IMR-90 (cell line): ENCODE measurements at regions not wholly inside any gene's neighbourhood (a gene's known extent, or its start where the extent isn't known, plus 50 kb on each side); places are given as distances from the start of the nearest gene placed in this dataset.

Experiments used
- ATAC-seq: fragments of 200-7000 bp; cut with Tn5 transposase; 2 replicates; pipeline ENCODE4 v1.9.1; 2020; ENCODE audit warnings: low read depth, mild to moderate bottlenecking, moderate library complexity
- BruUV-seq: library from RNA; stranded (reverse); fragments of 400-500 nt; replicated peaks from 2 replicates; lab custom pipeline; 2021; lab: Mats Ljungman, UMichigan
- CTCF ChIA-PET: fragments of 300-600 bp; formaldehyde crosslinking; extraction: SDS; loops from one replicate; lab custom pipeline; 2021; ENCODE audit warnings: antibody characterized with exemption; lab: Yijun Ruan, JAX
- POLR2A ChIA-PET: fragments of 300-600 bp; sonication (Branson Sonifier 250); formaldehyde crosslinking; loops from one replicate; lab custom pipeline; 2022; ENCODE audit warnings: antibody characterized with exemption; ENCODE audit not compliant: unreplicated experiment; lab: Charles Lee
- DNase-seq: peaks from one replicate; pipeline ENCODE4 v3.0.0; 2013
- H2AFZ ChIP-seq: replicated peaks from 2 replicates; pipeline ENCODE3; 2013; ENCODE audit warnings: low read length, mild to moderate bottlenecking; ENCODE audit not compliant: poor library complexity
- H2AK5ac ChIP-seq: 2 replicates; pipeline ENCODE4 v1.6.1; 2013; ENCODE audit warnings: low read depth, low read length, inconsistent platforms
- H2AK9ac ChIP-seq: replicated peaks from 2 replicates; pipeline ENCODE3; 2013; ENCODE audit warnings: mild to moderate bottlenecking, low read depth, low read length, moderate library complexity; ENCODE audit not compliant: poor library complexity
- H2BK120ac ChIP-seq: 2 replicates; pipeline ENCODE4 v1.6.1; 2013; ENCODE audit warnings: low read depth, low read length, inconsistent platforms
- H2BK15ac ChIP-seq: 3 replicates; pipeline ENCODE4 v1.6.1; 2013; ENCODE audit warnings: low read depth, low read length, inconsistent platforms
- H2BK20ac ChIP-seq: 2 replicates; pipeline ENCODE4 v1.6.1; 2013; ENCODE audit warnings: low read depth, mild to moderate bottlenecking, inconsistent platforms, low read length, moderate library complexity
- H2BK5ac ChIP-seq: 2 replicates; pipeline ENCODE4 v1.6.1; 2013; ENCODE audit warnings: mild to moderate bottlenecking, low read depth, low read length, inconsistent platforms; ENCODE audit not compliant: poor library complexity, severe bottlenecking
- H3K14ac ChIP-seq: replicated peaks from 2 replicates; pipeline ENCODE4 v1.6.1; 2013; ENCODE audit warnings: low read depth, low read length, inconsistent platforms
- H3K18ac ChIP-seq: 2 replicates; pipeline ENCODE4 v1.6.1; 2013; ENCODE audit warnings: low read depth, low read length, control low read depth
- H3K23ac ChIP-seq: 2 replicates; pipeline ENCODE4 v1.6.1; 2013; ENCODE audit warnings: low read depth, low read length, inconsistent platforms
- H3K27ac ChIP-seq: 2 replicates; pipeline ENCODE4 v1.5.1; 2013; ENCODE audit warnings: mild to moderate bottlenecking, control low read depth, low read length; ENCODE audit not compliant: insufficient read depth
- H3K27me3 ChIP-seq: 2 replicates; pipeline ENCODE4 v1.6.1; 2013; ENCODE audit warnings: low read length; ENCODE audit not compliant: control insufficient read depth, insufficient read depth
- H3K36me3 ChIP-seq: 2 replicates; pipeline ENCODE4 v1.6.1; 2013; ENCODE audit warnings: low read length, mixed read lengths; ENCODE audit not compliant: control insufficient read depth, insufficient read depth
- H3K4ac ChIP-seq: 2 replicates; pipeline ENCODE4 v1.6.1; 2013; ENCODE audit warnings: low read depth, low read length, inconsistent platforms
- H3K4me1 ChIP-seq: 2 replicates; pipeline ENCODE4 v1.6.1; 2013; ENCODE audit warnings: low read length, mixed read lengths; ENCODE audit not compliant: control insufficient read depth, insufficient read depth
- H3K4me2 ChIP-seq: 2 replicates; pipeline ENCODE4 v1.6.1; 2013; ENCODE audit warnings: low read depth, mild to moderate bottlenecking, control low read depth, low read length, moderate library complexity
- H3K4me3 ChIP-seq: 2 replicates; pipeline ENCODE4 v1.5.1; 2013; ENCODE audit warnings: low read depth, mild to moderate bottlenecking, control low read depth, low read length, moderate library complexity; ENCODE audit not compliant: insufficient read depth
- H3K56ac ChIP-seq: 2 replicates; pipeline ENCODE4 v1.6.1; 2013; ENCODE audit warnings: low read length, inconsistent platforms; ENCODE audit not compliant: insufficient read depth; ENCODE audit errors: extremely low read depth
- H3K79me1 ChIP-seq, 2 experiments: 2 replicates each; pipeline ENCODE4 v1.6.1; 2013; ENCODE audit warnings: low read length in 2 of 2, inconsistent platforms in 1 of 2, low read depth in 1 of 2
- H3K9ac ChIP-seq: 2 replicates; pipeline ENCODE4 v1.6.1; 2013; ENCODE audit warnings: low read depth, low read length, control low read depth
- H3K9me1 ChIP-seq: 2 replicates; pipeline ENCODE4 v1.6.1; 2013; ENCODE audit warnings: low read length, inconsistent platforms; ENCODE audit not compliant: insufficient read depth
- H3K9me3 ChIP-seq: 2 replicates; pipeline ENCODE4 v1.6.1; 2013; ENCODE audit warnings: low read length; ENCODE audit not compliant: control insufficient read depth, insufficient read depth
- H4K20me1 ChIP-seq: 2 replicates; pipeline ENCODE4 v1.6.1; 2013; ENCODE audit warnings: low read length, inconsistent platforms; ENCODE audit not compliant: insufficient read depth
- H4K5ac ChIP-seq: 2 replicates; pipeline ENCODE4 v1.6.1; 2013; ENCODE audit warnings: mild to moderate bottlenecking, low read depth, low read length, control low read depth
- H4K8ac ChIP-seq, 2 experiments: 2 replicates each; pipeline ENCODE4 v1.6.1; 2013; ENCODE audit warnings: low read depth in 2 of 2, low read length in 2 of 2, control low read depth in 1 of 2, inconsistent platforms in 1 of 2
- H4K91ac ChIP-seq: 2 replicates; pipeline ENCODE4 v1.6.1; 2013; ENCODE audit warnings: low read depth, low read length, inconsistent platforms; ENCODE audit not compliant: insufficient read depth
- BHLHE40 ChIP-seq: fragments of 150-350 bp; IDR thresholded peaks from 2 replicates; pipeline ENCODE4 v1.6.1; 2016; ENCODE audit warnings: mild to moderate bottlenecking, low read depth, low read length
- CEBPB ChIP-seq: IDR thresholded peaks from 2 replicates; pipeline ENCODE4 v1.6.1; 2012; ENCODE audit warnings: low read depth, low read length, improper control_type of control experiment
- CHD1 ChIP-seq: IDR thresholded peaks from 2 replicates; pipeline ENCODE4 v1.6.1; 2012; ENCODE audit warnings: low read depth, low read length, improper control_type of control experiment
- ELK1 ChIP-seq: fragments of 150-350 bp; IDR thresholded peaks from 2 replicates; pipeline ENCODE4 v1.6.1; 2016; ENCODE audit warnings: low read depth, mild to moderate bottlenecking, low read length, moderate library complexity, borderline replicate concordance
- FOS ChIP-seq: fragments of 150-350 bp; IDR thresholded peaks from 2 replicates; pipeline ENCODE4 v1.6.1; 2016; ENCODE audit warnings: low read depth, low read length
- MAFK ChIP-seq: IDR thresholded peaks from 2 replicates; pipeline ENCODE4 v1.6.1; 2012; ENCODE audit warnings: low read depth, low read length, improper control_type of control experiment
- MAZ ChIP-seq: IDR thresholded peaks from 2 replicates; pipeline ENCODE4 v1.6.1; 2012; ENCODE audit warnings: low read depth, mild to moderate bottlenecking, low read length, improper control_type of control experiment, moderate library complexity, borderline replicate concordance
- MXI1 ChIP-seq: IDR thresholded peaks from 2 replicates; pipeline ENCODE4 v1.6.1; 2012; ENCODE audit warnings: low read depth, mild to moderate bottlenecking, low read length, moderate library complexity, borderline replicate concordance
- NFE2L2 ChIP-seq: fragments of 150-350 bp; IDR thresholded peaks from 2 replicates; pipeline ENCODE4 v1.6.1; 2016; ENCODE audit warnings: low read depth, mild to moderate bottlenecking, low read length
- POLR2A ChIP-seq: IDR thresholded peaks from 2 replicates; pipeline ENCODE4 v1.6.1; 2012; ENCODE audit warnings: mild to moderate bottlenecking, low read depth, low read length
- RAD21 ChIP-seq: IDR thresholded peaks from 2 replicates; pipeline ENCODE4 v1.6.1; 2012; ENCODE audit warnings: low read length, improper control_type of control experiment
- RCOR1 ChIP-seq: IDR thresholded peaks from 2 replicates; pipeline ENCODE4 v1.6.1; 2012; ENCODE audit warnings: mild to moderate bottlenecking, low read length, improper control_type of control experiment; ENCODE audit not compliant: insufficient replicate concordance
- RFX5 ChIP-seq: IDR thresholded peaks from 2 replicates; pipeline ENCODE4 v1.8.0; 2012; ENCODE audit warnings: low read depth, mild to moderate bottlenecking, low read length, moderate library complexity
- SMC3 ChIP-seq: fragments of 150-350 bp; IDR thresholded peaks from 2 replicates; pipeline ENCODE4 v1.6.1; 2016; ENCODE audit warnings: low read depth, mild to moderate bottlenecking, antibody characterized with exemption, low read length, moderate library complexity
- USF2 ChIP-seq: fragments of 150-350 bp; IDR thresholded peaks from 2 replicates; pipeline ENCODE4 v1.6.1; 2017; ENCODE audit warnings: mild to moderate bottlenecking, antibody characterized with exemption, low read length, low read depth
- WGBS, 2 experiments: methylation state at CpG; one replicate each; pipeline versions ENCODE4 v1.1.5 to v1.1.7; 2013; ENCODE audit warnings: missing lambda C conversion rate in 2 of 2; ENCODE audit not compliant: insufficient read length in 1 of 2; ENCODE audit errors: extremely low coverage in 2 of 2; 5-methylcytosine and 5-hydroxymethylcytosine counted together
- dilution Hi-C: fragments of 300-500 bp; cut with HindIII; formaldehyde crosslinking; loops from one replicate; pipeline ENCODE4 v1.14.3; 2018; ENCODE audit warnings: low sequenced_read_pairs; ENCODE audit not compliant: unreplicated experiment
- in situ Hi-C: fragments of 300-500 bp; cut with MboI; formaldehyde crosslinking; loops from 3 replicates; pipeline ENCODE4 v1.14.3; 2019; ENCODE audit warnings: low sequenced_read_pairs, inconsistent platforms, mixed read lengths
- intact Hi-C: fragments of 100-400 bp; cut with micrococcal nuclease; formaldehyde crosslinking; loops from 2 replicates; pipeline ENCODE4 v1.10.0; 2022
- TF ChIP-seq, protein P1 (sequence below): conservative IDR thresholded peaks from 2 replicates; pipeline ENCODE4 v1.5.1; 2012; ENCODE audit warnings: mild to moderate bottlenecking, low read depth, low read length, improper control_type of control experiment

GRCh38 chr2:221133941-221134340 lies 438.2 kb downstream of the EPHA4 start:
- Histone ChIP-seq H3K4me1 (no peaks in the 10 kb centered on the region), H2BK120ac (no peak overlapping the region), H3K9me1 (no peaks in the 10 kb centered on the region), H3K36me3 (no peaks in the 10 kb centered on the region), H4K8ac (no peak overlapping the region), H4K91ac (no peak overlapping the region), H4K5ac (no peak overlapping the region), H2BK20ac (no peak overlapping the region), H3K23ac (no peak overlapping the region), H3K14ac (no peak overlapping the region), H2AFZ (no peak overlapping the region), H3K27me3 (no peaks in the 10 kb centered on the region), H3K9ac (no peak overlapping the region), H3K56ac (no peak overlapping the region), H3K9me3 (no peaks in the 10 kb centered on the region), H3K4me2 (no peak overlapping the region), H2AK9ac (no peak overlapping the region), H2BK15ac (no peak overlapping the region), H3K27ac (no peak overlapping the region), H3K4ac (no peak overlapping the region), H3K18ac (no peak overlapping the region), H4K20me1 (no peaks in the 10 kb centered on the region), H3K79me1 (no peaks in the 10 kb centered on the region), H2AK5ac (no peak overlapping the region), H3K4me3 (no peak overlapping the region), H2BK5ac (no peak overlapping the region)
- TF ChIP-seq POLR2A (no peak), ELK1 (no peak), MXI1 (no peak), RAD21 (no peak), BHLHE40 (no peak), SMC3 (no peak), FOS (no peak), RCOR1 (no peak), MAZ (no peak), CEBPB (no peak), NFE2L2 (no peak), MAFK (no peak), CHD1 (no peak), USF2 (no peak), RFX5 (no peak)
- TF ChIP-seq, protein P1, sequence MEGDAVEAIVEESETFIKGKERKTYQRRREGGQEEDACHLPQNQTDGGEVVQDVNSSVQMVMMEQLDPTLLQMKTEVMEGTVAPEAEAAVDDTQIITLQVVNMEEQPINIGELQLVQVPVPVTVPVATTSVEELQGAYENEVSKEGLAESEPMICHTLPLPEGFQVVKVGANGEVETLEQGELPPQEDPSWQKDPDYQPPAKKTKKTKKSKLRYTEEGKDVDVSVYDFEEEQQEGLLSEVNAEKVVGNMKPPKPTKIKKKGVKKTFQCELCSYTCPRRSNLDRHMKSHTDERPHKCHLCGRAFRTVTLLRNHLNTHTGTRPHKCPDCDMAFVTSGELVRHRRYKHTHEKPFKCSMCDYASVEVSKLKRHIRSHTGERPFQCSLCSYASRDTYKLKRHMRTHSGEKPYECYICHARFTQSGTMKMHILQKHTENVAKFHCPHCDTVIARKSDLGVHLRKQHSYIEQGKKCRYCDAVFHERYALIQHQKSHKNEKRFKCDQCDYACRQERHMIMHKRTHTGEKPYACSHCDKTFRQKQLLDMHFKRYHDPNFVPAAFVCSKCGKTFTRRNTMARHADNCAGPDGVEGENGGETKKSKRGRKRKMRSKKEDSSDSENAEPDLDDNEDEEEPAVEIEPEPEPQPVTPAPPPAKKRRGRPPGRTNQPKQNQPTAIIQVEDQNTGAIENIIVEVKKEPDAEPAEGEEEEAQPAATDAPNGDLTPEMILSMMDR = no peak
- ChIA-PET CTCF (no interaction called here), POLR2A (no interaction called here)
- DNase-seq (no peak), ATAC-seq (no peak)
- in situ Hi-C loops (no loop called here), dilution Hi-C loops (no loop called here), intact Hi-C loops (no loop called here)
- BruUV-seq = no TSS peak
- WGBS, 2 experiments = no CpG with 5 or more reads among the region's 2 CpGs
